ENCODE measurements at regions not wholly inside any gene's neighbourhood (a gene's known extent, or its start where the extent isn't known, plus 50 kb on each side); places are given as distances from the start of the nearest gene placed in this dataset.
"Not testable (repeated sequence)": the region's sequence is repeated elsewhere in the genome, so short reads cannot be mapped to it uniquely, and the experiment has no call there.

DNA sequence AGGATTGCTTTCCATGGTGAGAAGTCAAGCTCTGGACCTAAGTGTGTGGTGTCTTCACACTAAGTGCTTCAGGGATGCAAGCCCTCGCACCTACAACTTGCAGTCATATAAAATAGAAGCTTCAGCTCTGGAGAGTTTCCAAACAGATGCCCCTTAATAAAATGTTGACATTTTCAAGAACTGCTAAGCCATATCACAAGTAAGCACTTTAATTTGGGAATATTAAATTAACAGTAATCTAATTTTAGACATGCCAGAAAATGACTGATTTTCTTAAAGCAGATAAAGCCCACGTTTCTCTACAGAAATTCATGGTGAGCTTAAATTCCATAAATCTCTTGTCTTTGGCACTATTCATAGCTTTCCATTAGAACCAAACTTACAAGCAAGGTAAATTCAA lies 600.1 kb upstream of the FLRT2 start:
- H3K27ac ChIP-seq = no peak overlapping the region
- no peaks in the 10 kb centered on the region for H3K36me3 ChIP-seq
- H3K4me1 ChIP-seq = no peaks in the 10 kb centered on the region
- H3K27me3 ChIP-seq = no peaks in the 10 kb centered on the region
- TF ChIP-seq POLR2A (IDR thresholded peaks at IDR 0.05) (no peak), EP300 (IDR thresholded peaks at IDR 0.05) (no peak), POLR2AphosphoS5 (IDR thresholded peaks at IDR 0.05) (no peak)
- TF ChIP-seq, protein P1, sequence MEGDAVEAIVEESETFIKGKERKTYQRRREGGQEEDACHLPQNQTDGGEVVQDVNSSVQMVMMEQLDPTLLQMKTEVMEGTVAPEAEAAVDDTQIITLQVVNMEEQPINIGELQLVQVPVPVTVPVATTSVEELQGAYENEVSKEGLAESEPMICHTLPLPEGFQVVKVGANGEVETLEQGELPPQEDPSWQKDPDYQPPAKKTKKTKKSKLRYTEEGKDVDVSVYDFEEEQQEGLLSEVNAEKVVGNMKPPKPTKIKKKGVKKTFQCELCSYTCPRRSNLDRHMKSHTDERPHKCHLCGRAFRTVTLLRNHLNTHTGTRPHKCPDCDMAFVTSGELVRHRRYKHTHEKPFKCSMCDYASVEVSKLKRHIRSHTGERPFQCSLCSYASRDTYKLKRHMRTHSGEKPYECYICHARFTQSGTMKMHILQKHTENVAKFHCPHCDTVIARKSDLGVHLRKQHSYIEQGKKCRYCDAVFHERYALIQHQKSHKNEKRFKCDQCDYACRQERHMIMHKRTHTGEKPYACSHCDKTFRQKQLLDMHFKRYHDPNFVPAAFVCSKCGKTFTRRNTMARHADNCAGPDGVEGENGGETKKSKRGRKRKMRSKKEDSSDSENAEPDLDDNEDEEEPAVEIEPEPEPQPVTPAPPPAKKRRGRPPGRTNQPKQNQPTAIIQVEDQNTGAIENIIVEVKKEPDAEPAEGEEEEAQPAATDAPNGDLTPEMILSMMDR (IDR thresholded peaks at IDR 0.05) = no peak
- no peak for DNase-seq (ENCODE audit: low spot score in 2 of 2)
- no peaks in the 10 kb centered on the region for H3K9me3 ChIP-seq
- WGBS = 70% methylated on average over 2 of the region's 2 CpGs
- no peak overlapping the region for H3K4me3 ChIP-seq

DNA sequence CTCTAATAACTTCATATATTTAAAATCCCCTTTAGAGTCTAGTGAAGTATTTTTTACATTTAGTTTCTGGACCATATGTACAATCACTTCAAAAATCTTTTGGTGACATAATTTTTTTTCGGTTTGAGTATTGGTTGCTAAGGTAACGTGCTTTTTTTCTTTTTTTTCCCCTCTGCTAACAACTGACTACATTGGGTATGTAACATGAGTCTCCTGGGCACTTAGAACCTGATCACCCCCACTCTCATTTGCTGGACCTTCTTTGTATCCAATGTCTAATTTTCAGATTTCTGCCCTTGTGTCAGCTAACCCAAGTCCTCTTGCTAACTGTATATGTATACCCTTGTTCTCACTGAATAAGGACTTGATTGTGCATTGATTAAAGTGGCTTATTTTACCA lies 592.9 kb upstream of the FLRT2 start:
- Histone ChIP-seq H3K4me1 (no peaks in the 10 kb centered on the region), H3K4me3 (no peak overlapping the region), H3K27me3 (no peaks in the 10 kb centered on the region), H3K9me3 (no peaks in the 10 kb centered on the region), H3K27ac (no peak overlapping the region), H3K36me3 (no peaks in the 10 kb centered on the region)
- WGBS = 76% methylated on average over 2 of the region's 2 CpGs
- DNase-seq (ENCODE audit: low spot score in 2 of 2) = no peak
- TF ChIP-seq POLR2A (IDR thresholded peaks at IDR 0.05) = no peak
- TF ChIP-seq EP300 (IDR thresholded peaks at IDR 0.05) = no peak
- TF ChIP-seq POLR2AphosphoS5 (IDR thresholded peaks at IDR 0.05) = no peak

DNA sequence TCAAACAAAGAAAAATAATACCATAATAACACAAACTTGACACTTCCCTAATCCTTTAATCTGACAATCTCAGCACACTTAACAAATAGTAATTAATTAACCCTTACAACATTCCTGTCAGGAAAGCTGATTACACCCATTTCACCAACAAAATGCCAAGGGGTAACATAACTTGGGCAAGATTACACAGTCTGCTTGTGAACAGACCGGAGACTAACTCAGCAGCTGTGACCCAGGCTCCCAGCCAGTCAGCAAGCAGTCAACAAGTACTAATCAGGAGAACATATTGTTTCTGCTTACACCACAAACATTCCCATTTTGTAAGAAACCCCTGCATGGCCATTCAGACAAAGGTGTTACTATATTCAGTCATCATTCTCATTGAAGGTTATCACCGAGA lies 592.5 kb upstream of the FLRT2 start:
- Histone ChIP-seq H3K36me3 (no peaks in the 10 kb centered on the region), H3K27ac (no peak overlapping the region), H3K4me1 (no peaks in the 10 kb centered on the region), H3K9me3 (no peaks in the 10 kb centered on the region), H3K4me3 (no peak overlapping the region), H3K27me3 (no peaks in the 10 kb centered on the region)
- no peak for DNase-seq (ENCODE audit: low spot score in 2 of 2)
- WGBS = 72% methylated on average over 2 of the region's 2 CpGs
- TF ChIP-seq EP300 (IDR thresholded peaks at IDR 0.05) = no peak
- TF ChIP-seq, protein P1 (IDR thresholded peaks at IDR 0.05) = no peak
- no peak for TF ChIP-seq POLR2A (IDR thresholded peaks at IDR 0.05)
- no peak for TF ChIP-seq POLR2AphosphoS5 (IDR thresholded peaks at IDR 0.05)

DNA sequence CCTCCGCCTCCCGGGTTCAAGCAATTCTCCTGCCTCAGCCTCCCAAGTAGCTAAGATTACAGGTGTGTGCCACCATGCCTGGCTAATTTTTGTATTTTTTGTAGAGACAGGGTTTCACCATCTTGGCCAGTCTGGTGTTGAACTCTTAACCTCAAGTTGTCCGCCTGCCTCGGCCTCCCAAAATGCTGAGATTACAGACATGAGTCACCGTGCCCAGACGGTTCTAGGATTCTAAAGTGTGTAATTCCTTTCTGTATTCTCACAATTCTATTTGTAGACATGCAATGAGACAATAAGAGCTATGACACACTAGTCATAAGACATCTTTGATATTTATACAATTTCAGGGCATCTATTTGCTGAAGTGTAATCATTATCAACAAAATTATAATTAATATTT lies 585.0 kb upstream of the FLRT2 start:
- H3K27ac ChIP-seq; H3K4me1 ChIP-seq; H3K27me3 ChIP-seq; H3K9me3 ChIP-seq; H3K4me3 ChIP-seq; DNase-seq (ENCODE audit: low spot score in 2 of 2); H3K36me3 ChIP-seq: not testable (repeated sequence)
- WGBS = 92% methylated on average over 6 of the region's 6 CpGs

DNA sequence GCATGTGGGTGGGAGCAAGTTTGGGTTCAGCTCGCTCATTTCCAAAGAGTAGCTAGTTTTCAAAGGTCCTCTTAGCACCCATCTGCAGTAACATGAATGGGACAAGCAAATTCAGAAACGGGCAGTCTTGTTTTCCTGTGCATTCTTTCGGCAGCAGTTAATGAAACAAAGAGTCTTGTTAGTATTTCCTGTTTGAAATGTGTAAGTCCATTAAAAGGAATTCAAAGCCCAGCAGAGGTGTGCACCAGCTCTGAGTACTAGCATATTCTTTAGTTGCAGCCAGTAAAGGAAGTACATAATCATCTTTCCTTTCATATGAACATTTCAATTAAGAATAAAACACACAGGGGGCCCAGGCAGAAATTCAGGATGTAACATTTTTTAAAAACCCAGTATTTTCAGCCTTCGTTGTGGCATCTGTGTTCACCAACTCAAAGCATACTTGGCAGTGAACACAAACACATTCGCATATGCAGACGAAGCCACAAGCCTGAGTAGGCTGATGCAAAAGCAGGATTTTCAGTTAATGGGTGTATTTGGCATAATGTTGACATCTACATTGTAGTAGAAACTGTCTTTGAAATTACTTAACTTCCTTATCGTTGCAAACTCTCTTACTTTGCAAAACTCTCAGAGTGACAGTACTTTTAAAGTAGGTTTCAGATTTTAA lies 570.0 kb upstream of the FLRT2 start:
- no peak for DNase-seq (ENCODE audit: low spot score in 2 of 2)
- 71% methylated on average over 7 of the region's 7 CpGs for WGBS
- Histone ChIP-seq H3K9me3 (no peaks in the 10 kb centered on the region), H3K4me1 (no peaks in the 10 kb centered on the region), H3K27me3 (no peaks in the 10 kb centered on the region), H3K4me3 (no peak overlapping the region), H3K27ac (no peak overlapping the region), H3K36me3 (no peaks in the 10 kb centered on the region)
- no peak for TF ChIP-seq POLR2AphosphoS5 (IDR thresholded peaks at IDR 0.05)
- TF ChIP-seq EP300 (IDR thresholded peaks at IDR 0.05) = no peak
- TF ChIP-seq POLR2A (IDR thresholded peaks at IDR 0.05) = no peak
- TF ChIP-seq, protein P1 (IDR thresholded peaks at IDR 0.05) = no peak

DNA sequence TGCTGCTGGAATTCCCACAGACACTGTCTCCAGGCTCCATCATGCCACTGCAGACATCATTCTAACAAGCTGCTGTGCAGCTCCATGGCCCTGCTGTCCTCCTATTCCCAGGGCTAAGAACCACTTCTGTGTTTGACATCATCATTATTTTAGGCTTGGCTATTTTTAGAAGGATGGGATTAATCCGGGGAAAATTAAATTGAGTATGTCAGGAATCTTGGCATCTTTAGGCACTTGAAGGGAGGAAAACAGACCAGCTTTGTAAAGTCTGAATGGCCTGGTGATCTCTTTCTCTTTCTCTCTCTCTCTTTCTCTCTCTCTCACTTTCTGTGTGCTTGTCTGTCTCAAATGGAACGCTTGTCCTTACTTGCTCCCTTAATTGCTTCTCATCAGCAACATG lies 568.3 kb upstream of the FLRT2 start:
- H3K27me3 ChIP-seq = no peaks in the 10 kb centered on the region
- DNase-seq (ENCODE audit: low spot score in 2 of 2) = no peak
- no peaks in the 10 kb centered on the region for H3K9me3 ChIP-seq
- no peak overlapping the region for H3K27ac ChIP-seq
- WGBS = 29% methylated on average over 2 of the region's 2 CpGs
- no peaks in the 10 kb centered on the region for H3K36me3 ChIP-seq
- no peak overlapping the region for H3K4me3 ChIP-seq
- TF ChIP-seq POLR2AphosphoS5 (IDR thresholded peaks at IDR 0.05) = no peak
- TF ChIP-seq, protein P1 (IDR thresholded peaks at IDR 0.05) = no peak
- no peak for TF ChIP-seq POLR2A (IDR thresholded peaks at IDR 0.05)
- TF ChIP-seq EP300 (IDR thresholded peaks at IDR 0.05) = no peak
- H3K4me1 ChIP-seq = no peaks in the 10 kb centered on the region
